Stimulated activated naive CD8-positive, alpha-beta T cell treated with anti-CD3 and anti-CD28 coated beads, Interleukin-15, Interleukin-2, amounts not matched to agents 100 ng/mL and 50 ng/mL, for 24 hours (primary cell): ENCODE measurements at regions not wholly inside any gene's neighbourhood (a gene's known extent, or its start where the extent isn't known, plus 50 kb on each side); places are given as distances from the start of the nearest gene placed in this dataset.

Experiments
- H3K27ac Mint-ChIP-seq: one replicate; pipeline ENCODE4 v1.8.0; 2021; ENCODE audit warnings: mild to moderate bottlenecking, mixed read lengths
- H3K27me3 Mint-ChIP-seq: one replicate; pipeline ENCODE4 v1.8.0; 2021; ENCODE audit warnings: mixed read lengths
- H3K36me3 Mint-ChIP-seq: one replicate; pipeline ENCODE4 v1.8.0; 2021; ENCODE audit warnings: low read depth, mixed read lengths
- H3K4me1 Mint-ChIP-seq: one replicate; pipeline ENCODE4 v1.8.0; 2021; ENCODE audit warnings: low read depth, mixed read lengths
- H3K4me3 Mint-ChIP-seq: one replicate; pipeline ENCODE4 v1.8.0; 2021; ENCODE audit warnings: mild to moderate bottlenecking, mixed read lengths
- H3K9me3 Mint-ChIP-seq: one replicate; pipeline ENCODE4 v1.8.0; 2021; ENCODE audit warnings: mixed read lengths

DNA sequence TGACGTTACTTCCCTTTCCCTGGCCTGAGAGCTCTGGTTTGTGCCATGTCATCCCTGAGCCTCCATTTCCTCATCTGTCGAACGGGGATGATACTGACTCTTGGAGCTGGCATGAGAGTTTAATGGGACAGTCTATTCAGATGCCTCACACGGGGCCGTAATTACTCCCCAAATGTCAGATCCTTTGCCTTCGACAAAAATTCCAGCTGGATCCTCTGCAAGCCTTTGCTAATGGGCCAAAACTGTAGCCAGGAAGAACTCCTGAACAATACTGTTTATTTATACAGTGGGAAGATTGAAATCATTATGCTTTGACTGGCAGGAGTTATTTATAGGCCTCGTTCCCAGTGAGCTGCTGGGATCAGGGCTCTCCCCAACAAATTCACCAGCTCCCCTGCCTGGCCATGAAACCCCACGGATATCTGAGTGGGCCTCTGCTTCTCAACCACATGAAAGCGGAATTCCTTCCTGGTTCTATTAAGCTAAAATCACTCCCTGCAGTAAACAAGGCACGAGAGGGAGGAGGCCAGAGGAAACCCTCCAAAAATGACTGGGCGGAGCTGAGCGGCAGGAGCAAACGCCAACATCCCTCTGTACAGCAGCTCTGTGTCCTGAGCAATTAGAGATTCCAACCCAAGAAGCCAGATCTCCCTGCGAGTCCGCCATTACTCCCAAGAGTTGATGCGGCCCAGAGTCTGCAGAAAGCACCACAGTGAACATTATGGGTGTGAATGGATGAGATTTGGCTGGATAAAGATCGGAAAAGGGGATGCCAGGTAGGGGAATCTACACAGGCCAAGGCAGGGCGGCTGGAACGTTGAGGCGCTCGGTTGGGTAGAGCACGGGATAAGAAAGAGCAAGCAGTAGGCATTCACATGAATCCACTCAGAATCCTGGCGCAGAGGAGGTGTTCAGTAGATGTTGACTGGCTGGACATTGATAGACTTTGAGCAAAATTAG lies 326.1 kb downstream of the BCL11B start:
- Mint-ChIP-seq H3K9me3 (no peaks in the 10 kb centered on the region), H3K4me3 (no peak overlapping the region), H3K4me1 (peaks cover 12% of the 10 kb centered on the region), H3K36me3 (no peaks in the 10 kb centered on the region), H3K27ac (no peak overlapping the region), H3K27me3 (no peaks in the 10 kb centered on the region)

DNA sequence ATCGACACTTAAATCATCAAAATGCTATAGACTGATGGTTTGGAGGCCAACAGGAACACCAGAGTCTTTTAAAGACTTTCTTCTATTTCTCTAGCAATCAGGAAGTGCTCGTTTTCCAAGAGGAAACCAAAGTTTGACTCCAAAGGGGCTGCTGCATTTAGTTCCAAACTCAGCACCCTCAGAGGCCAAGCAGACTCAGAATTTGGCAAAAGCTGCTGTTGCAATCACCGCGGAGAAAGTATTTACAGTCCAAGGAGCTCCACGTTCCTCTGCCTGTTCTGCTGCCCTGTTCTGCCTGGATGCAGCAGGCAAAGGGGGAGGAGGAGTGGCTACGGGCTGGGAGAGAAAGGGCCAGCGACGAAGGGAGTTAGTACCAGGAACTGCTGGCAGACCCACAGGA lies 325.1 kb downstream of the BCL11B start:
- Mint-ChIP-seq H3K9me3 (no peaks in the 10 kb centered on the region), H3K27ac (no peak overlapping the region), H3K27me3 (no peaks in the 10 kb centered on the region), H3K4me1 (peaks cover 11% of the 10 kb centered on the region), H3K36me3 (no peaks in the 10 kb centered on the region), H3K4me3 (no peak overlapping the region)

DNA sequence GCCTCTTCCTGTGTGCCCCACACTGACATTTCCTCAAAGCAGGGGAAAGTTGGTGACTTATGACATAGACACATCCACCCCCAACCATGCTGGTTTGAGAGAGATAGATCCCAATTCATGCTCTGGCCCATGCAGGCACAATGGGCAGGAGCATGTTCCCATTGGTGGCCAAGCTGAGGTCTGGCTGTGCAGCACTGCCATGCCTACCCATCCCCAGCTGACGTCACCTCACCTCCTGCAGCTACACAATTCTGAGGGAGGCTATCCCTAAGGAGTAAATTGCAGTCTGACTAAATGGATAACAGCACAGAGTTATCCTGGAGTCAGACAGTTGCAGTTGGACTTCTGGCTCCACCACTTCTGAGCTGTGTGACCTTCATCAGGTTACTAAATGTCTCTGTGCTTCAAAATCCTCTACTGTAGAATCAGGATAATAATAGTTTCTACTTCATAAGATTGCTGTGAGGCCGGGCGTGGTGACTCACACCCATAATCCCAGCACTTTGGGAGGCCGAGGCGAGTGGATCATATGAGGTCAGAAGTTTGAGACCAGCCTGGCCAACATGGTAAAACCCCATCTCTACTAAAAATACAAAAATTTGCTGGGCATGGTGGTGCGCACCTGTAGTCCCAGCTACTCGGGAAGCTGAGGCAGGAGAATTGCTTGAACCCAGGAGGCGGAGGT lies 323.9 kb downstream of the BCL11B start:
- no peak overlapping the region for H3K4me3 Mint-ChIP-seq
- H3K27ac Mint-ChIP-seq, result no peak overlapping the region
- H3K9me3 Mint-ChIP-seq, result no peaks in the 10 kb centered on the region

DNA sequence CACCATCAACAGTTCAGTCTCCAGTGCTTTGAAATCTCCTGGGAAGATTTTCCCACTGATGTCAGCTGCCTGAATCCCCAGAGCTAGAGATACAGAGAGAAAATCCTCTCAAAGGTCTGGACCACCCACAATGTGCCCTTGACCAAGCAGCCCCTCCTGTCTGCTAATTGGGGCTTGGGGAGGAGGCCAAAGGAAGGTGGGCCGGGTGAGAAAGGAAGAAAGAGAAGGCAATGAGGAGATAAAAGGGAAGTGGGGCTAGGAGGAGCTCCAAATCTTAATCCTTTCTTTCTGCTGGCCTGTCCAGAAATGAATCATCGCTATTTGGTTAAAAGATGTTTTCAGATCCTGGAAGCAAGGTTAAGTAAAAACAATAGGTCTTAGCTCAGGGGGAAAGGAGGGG lies 322.9 kb downstream of the BCL11B start:
- Mint-ChIP-seq H3K9me3 (no peaks in the 10 kb centered on the region), H3K4me1 (peaks cover 23% of the 10 kb centered on the region), H3K4me3 (no peak overlapping the region), H3K36me3 (no peaks in the 10 kb centered on the region), H3K27me3 (no peaks in the 10 kb centered on the region), H3K27ac (no peak overlapping the region)

More for the DNA sequence above, 323.9 kb downstream of the BCL11B start:
- no peaks in the 10 kb centered on the region for H3K36me3 Mint-ChIP-seq
- no peaks in the 10 kb centered on the region for H3K27me3 Mint-ChIP-seq
- H3K4me1 Mint-ChIP-seq, result peaks cover 22% of the 10 kb centered on the region

DNA sequence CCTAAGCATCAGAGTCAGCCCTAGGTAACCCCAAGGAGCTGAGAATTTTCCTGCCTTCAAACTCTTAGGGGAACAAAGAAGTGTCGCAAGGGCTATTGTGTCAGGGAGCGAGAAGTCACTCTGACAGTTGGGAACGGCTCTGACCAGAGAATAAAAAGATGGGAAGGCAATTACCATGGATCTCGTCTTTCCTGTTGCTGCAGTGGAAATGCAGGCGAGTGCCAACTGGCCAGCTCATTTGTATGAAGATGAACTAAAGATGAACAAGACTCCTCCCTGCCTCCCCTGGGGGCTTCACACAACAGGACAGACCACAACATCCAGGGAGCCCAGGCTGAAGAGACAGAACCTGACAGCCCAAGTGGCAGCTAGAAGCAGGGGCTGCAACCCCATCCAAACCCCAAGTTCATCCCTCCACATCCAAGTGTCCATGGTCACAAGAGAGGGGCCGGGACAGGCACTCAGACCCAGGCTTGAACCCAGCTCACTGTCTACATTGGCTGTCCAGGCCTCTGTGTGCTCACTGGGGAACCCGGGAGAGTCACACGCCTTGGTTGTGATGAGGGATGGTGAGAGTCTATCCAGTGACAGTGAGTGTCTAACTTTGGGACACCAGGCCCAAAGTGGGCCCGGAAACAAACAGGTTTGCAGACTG lies 322.4 kb downstream of the BCL11B start:
- H3K9me3 Mint-ChIP-seq, result no peaks in the 10 kb centered on the region

DNA sequence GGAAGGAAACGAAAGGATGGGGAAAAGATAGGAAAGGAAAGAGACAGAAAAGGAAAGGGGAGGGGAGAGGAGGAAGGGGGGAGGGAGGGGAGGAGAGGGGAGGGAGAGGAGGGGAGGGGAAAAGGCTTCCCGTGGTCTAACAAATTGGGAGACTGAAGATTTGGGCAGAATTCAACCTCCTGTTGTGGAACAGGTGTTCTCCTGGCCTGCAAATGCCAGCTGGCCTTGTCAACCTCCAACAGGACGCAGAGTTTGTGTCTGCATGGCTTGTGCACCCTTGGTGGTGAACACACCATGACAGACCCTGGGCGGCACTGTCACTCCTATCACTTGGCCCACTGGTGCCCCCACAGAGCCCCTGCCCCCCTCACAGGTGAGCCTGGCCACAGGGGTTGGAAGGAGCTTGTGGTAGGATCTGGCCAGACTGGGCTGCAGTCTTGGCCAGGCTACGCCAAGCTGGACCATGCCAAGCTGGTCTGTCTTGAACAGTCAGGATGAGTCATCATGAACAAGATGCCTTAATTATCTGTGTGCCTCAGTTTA lies 321.6 kb downstream of the BCL11B start:
- Mint-ChIP-seq H3K36me3 (no peaks in the 10 kb centered on the region), H3K4me3 (no peak overlapping the region), H3K4me1 (peaks cover 23% of the 10 kb centered on the region), H3K27me3 (no peaks in the 10 kb centered on the region), H3K9me3 (no peaks in the 10 kb centered on the region), H3K27ac (no peak overlapping the region)

More for the DNA sequence above, 322.4 kb downstream of the BCL11B start:
- no peak overlapping the region for H3K4me3 Mint-ChIP-seq
- H3K27me3 Mint-ChIP-seq, result no peaks in the 10 kb centered on the region
- H3K4me1 Mint-ChIP-seq, result peaks cover 23% of the 10 kb centered on the region
- no peaks in the 10 kb centered on the region for H3K36me3 Mint-ChIP-seq
- no peak overlapping the region for H3K27ac Mint-ChIP-seq

DNA sequence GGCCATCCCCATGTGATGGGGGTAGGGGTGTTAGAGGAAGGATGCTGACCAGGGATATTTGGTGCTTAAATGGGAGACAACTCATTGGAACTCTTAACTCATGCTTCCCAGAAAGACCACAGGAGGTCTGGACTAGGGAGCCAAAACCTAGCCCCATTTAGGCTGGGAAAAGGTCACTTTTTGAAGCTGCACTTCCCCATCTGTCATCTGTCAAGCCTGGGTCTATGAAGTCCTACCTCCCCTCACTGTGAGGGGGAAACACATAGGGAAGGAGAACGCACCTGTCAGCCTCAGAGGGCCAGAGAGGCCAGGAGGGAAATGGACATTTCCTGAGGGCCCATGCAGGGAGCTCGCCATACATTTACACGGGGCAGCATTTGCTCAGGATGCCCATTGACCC lies 321.0 kb downstream of the BCL11B start:
- no peaks in the 10 kb centered on the region for H3K9me3 Mint-ChIP-seq

DNA sequence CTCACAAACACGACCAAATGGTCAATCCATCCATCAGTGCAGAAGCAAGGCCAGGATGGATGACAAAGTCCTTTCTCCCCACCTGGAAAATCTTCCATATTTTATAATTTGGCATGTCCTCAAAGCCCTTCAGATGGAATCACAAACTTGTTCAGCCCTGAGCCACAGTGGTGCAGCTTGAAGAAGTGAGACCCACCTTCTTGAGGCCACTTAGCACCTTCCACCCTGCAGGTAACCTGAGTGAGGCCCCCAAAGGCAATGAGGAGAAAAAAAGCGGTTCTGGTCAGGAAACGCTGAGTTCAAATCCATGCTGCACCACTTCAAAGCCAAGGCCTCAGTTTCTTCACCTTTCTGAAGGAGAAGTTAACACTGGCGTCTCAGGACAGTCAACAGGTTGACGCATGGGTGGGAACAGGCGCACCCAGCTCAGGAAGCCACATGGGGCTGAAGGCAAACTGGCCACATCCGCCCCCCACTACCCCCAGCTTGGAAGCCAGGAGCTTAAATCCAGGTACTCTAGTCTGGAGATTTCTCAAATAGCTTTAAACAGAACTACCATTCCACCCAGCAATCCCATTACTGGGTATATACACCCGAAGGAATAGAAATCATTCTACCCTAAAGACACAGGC lies 320.4 kb downstream of the BCL11B start:
- H3K27me3 Mint-ChIP-seq, result no peaks in the 10 kb centered on the region
- peaks cover 23% of the 10 kb centered on the region for H3K4me1 Mint-ChIP-seq
- no peaks in the 10 kb centered on the region for H3K36me3 Mint-ChIP-seq
- H3K9me3 Mint-ChIP-seq, result no peaks in the 10 kb centered on the region
- H3K4me3 Mint-ChIP-seq, result no peak overlapping the region
- no peak overlapping the region for H3K27ac Mint-ChIP-seq

More for the DNA sequence above, 321.0 kb downstream of the BCL11B start:
- H3K4me1 Mint-ChIP-seq, result peaks cover 23% of the 10 kb centered on the region
- H3K27me3 Mint-ChIP-seq, result no peaks in the 10 kb centered on the region
- no peak overlapping the region for H3K4me3 Mint-ChIP-seq
- no peaks in the 10 kb centered on the region for H3K36me3 Mint-ChIP-seq
- H3K27ac Mint-ChIP-seq, result no peak overlapping the region

DNA sequence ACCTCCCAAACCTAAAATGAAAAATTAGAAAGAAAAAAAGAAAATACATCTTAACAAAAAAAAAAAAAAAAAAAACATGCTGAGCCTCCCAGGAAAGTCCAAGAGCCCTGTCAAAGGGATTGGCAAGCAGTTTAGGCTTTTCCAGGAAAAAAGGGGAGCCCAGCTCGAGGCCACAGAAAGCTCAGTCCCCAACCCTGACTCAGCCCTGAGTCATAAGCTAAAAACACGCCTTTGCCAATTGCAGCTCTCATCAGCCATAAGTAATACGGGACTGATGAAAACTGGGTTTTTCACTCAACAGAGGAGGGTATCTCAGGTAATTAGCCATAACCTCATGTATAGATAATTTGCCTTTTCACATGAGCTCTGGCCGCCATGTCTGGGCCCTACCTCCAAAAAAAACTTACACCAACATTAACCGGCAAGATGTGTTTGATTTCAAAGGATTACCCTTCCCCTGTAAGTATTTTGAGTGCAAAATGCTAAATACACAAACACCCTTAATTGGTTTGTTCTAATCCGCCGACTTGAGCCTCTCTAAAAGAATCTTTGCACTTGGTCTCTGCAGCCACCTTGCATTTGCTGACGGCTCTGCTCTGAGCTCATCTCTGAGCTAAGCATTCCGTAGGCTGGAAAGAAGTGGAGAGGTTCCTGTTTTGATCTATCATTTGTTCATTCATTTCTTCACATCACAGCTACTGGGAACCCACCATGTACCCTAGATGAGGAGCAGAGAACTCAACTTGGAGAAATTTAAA lies 319.2 kb downstream of the BCL11B start:
- H3K27ac Mint-ChIP-seq, result no peak overlapping the region
- H3K4me3 Mint-ChIP-seq, result no peak overlapping the region
- H3K27me3 Mint-ChIP-seq, result no peaks in the 10 kb centered on the region
- H3K36me3 Mint-ChIP-seq, result no peaks in the 10 kb centered on the region
- H3K4me1 Mint-ChIP-seq, result peaks cover 16% of the 10 kb centered on the region
- H3K9me3 Mint-ChIP-seq, result no peaks in the 10 kb centered on the region

DNA sequence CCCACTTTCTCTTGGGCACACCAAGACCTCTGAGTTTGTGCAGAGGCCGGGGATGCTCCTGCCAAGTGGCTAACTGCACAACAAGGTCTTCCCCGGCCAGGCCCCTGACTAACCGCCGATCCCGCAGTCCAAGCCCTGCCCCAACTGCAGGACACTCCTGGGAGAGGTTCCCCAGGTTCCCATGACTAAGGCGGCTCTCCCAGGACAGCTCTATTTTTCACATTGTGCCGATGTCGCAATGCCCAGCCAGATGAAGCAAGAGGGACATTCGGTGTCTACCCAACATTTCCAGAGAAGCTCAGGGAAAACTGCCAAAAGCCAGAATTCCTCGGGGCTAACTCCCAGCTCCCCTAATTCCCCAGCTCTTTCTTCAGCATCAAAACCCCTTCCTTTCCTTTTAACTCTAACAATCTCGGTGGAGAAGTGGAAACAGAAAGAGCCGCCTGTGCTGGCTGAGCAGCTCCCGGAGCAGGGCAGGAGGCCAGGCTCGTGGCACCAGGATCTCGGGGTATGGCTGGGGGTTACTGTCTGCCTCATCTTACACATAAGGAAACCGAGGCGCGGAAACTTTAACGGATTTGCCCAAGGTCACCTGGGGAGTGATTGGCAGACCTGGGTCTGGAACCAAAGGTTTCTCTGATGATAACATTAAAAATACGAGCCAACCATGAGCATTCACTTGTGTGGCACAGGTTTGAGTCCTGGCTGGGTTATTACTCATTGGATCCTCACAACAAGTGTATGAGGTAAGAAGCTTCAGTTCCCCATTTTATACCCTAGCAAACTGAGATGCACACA lies 318.2 kb downstream of the BCL11B start:
- H3K27me3 Mint-ChIP-seq, result no peaks in the 10 kb centered on the region
- no peak overlapping the region for H3K4me3 Mint-ChIP-seq
- no peak overlapping the region for H3K27ac Mint-ChIP-seq
- no peaks in the 10 kb centered on the region for H3K36me3 Mint-ChIP-seq
- H3K4me1 Mint-ChIP-seq, result peaks cover 12% of the 10 kb centered on the region
- no peaks in the 10 kb centered on the region for H3K9me3 Mint-ChIP-seq

DNA sequence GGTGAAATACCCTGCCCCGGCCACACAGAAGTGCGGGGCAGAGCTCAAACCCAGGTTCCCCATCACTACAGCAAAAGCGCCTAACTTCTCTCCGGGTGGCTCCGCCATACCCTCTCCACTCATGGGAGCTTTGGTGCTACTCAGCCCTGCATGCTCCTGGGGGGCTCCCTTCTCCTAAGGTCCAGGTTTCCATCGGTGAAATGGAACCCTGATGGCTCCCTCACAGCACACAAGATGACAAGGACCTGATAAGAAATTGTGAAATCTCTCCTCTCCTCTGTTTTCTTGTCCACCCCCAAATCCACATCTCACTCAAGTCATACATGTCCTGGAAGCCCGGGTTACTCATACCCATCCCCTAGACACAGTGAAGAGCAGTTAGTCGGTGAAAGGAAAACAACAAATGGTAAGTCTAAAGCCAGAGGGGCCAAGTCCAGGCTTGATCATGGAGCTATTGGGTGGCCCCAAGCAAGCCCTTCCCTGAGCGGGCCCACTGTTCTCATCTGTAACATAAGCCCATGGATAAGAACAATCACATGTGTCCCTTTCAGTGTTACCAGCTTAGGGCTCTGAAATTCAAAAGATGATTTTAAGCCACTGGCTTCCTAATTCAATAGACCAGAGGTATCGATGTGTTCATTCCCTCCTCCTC lies 317.5 kb downstream of the BCL11B start:
- H3K4me1 Mint-ChIP-seq, result peaks cover 12% of the 10 kb centered on the region
- H3K4me3 Mint-ChIP-seq, result no peak overlapping the region
- no peaks in the 10 kb centered on the region for H3K27me3 Mint-ChIP-seq
- H3K27ac Mint-ChIP-seq, result no peak overlapping the region
- no peaks in the 10 kb centered on the region for H3K36me3 Mint-ChIP-seq
- H3K9me3 Mint-ChIP-seq, result no peaks in the 10 kb centered on the region

DNA sequence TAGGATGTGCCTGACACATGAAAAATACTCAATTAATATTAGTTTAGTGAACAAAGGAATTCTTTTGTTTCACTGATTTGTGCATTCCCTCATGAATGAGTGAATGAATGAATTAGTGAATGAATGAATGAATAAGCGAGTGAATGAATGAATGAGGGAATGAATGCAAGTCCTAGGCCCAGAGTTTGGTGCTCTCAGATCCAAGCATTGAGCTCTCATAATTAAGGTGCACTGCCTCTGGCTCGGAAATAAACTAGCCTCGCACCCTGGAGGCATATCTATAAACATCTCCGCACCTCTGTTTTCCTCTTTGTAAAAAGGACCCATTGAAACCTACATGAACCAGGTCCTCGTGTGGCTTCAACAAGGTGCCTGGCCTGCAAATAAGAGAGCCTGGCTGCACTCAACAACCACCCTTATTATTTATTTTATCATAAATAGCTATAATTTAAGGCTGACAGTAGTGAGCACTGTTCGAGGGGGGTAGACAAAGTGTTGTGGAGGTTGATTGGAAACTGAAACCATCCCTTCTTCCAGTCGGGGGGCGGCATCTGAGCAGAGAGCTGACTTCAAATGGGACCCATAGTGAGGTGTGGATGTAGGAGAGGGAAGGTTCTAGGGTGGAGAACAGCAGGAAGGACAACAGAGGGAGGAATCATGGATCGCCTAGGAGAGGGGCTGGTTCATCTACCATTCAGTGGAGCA lies 316.8 kb downstream of the BCL11B start:
- Mint-ChIP-seq H3K27ac (no peak overlapping the region), H3K4me3 (no peak overlapping the region), H3K27me3 (no peaks in the 10 kb centered on the region), H3K4me1 (peaks cover 16% of the 10 kb centered on the region), H3K9me3 (no peaks in the 10 kb centered on the region), H3K36me3 (no peaks in the 10 kb centered on the region)

DNA sequence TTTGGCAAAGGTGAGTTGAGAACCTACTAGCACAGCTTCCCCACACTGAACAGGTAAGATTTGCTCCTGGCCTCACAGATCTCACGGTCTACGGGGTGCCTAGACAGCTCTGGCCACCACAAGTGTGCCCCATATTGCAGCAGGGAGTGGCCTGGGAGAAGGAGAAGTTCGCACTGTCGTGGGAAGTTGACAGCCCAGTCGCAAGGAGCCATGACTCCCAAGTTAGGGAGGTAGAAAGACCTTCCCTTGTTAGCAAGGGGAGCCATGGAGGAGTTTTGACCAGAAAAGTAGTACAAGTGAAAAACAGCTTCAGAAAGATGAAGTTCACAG lies 316.3 kb downstream of the BCL11B start:
- Mint-ChIP-seq H3K9me3 (no peaks in the 10 kb centered on the region), H3K27ac (no peak overlapping the region), H3K36me3 (no peaks in the 10 kb centered on the region), H3K4me3 (no peak overlapping the region), H3K4me1 (peaks cover 21% of the 10 kb centered on the region), H3K27me3 (no peaks in the 10 kb centered on the region)
